ENCODE measurements at regions not wholly inside any gene's neighbourhood (a gene's known extent, or its start where the extent isn't known, plus 50 kb on each side); places are given as distances from the start of the nearest gene placed in this dataset.

DNA sequence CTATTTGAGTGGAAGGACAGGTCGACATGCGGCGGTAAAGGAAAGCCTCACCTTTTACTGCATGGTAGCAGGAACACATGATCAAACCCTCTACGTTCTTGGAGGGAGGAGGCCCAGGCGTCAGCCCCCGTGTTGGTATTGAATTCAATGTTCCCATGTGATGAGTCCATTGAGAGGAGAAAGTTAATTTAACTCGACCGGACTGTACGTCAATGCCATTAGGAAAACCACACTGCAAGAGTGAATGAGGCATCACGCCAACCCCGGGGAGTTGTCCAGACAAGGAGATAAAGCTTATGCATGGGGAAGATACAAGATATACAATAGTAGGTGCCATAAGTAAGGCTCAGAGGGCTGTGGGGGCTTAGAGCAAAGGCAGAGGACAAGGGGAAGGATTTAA is 213.9 kb upstream of the ECI2 start:
- Histone ChIP-seq H3K9me3 (ENCODE audit: insufficient read depth, low read depth, low read length) (no peaks in the 10 kb centered on the region), H3K4me1 (ENCODE audit: insufficient read depth, low read length) (no peaks in the 10 kb centered on the region), H3K27me3 (ENCODE audit: insufficient read depth, low read length) (no peaks in the 10 kb centered on the region), H3K9ac (ENCODE audit: low read depth, low read length) (no peak overlapping the region), H3K4me3 (ENCODE audit: low read length) (no peak overlapping the region), H3K36me3 (ENCODE audit: insufficient read depth, low read depth, low read length) (no peaks in the 10 kb centered on the region), H3K27ac (ENCODE audit: low read length) (no peak overlapping the region)

DNA sequence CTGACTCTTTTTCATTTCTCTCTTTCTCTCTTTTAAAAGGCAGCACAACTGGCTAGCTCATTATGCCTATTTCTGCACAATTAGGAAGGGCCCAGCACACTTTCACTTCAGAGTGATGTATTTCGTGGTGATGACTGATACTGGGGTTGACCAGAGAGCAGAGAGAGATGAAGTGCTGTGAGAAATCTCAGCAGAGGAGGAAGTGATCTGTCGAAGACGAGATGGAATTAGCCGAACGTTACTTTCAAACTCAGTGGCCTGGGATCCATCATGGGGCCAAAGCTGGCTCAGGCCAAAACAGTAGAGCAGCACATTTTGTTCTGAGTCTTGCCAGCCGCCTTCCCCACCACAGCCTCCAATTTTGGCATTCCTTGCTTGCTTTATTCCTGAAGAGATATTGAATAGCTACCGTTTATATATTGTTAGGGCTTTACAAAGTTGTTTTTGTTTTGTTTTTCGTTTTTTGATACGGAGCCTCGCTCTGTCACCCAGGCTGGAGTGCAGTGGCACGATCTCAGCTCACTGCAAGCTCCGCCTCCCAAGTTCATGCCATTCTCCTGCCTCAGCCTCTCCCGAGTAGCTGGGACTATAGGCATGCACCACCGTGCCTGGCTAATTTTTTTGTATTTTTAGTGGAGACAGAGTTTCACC is 213.2 kb upstream of the ECI2 start:
- Histone ChIP-seq H3K36me3 (ENCODE audit: insufficient read depth, low read depth, low read length) (no peaks in the 10 kb centered on the region), H3K27me3 (ENCODE audit: insufficient read depth, low read length) (no peaks in the 10 kb centered on the region), H3K4me1 (ENCODE audit: insufficient read depth, low read length) (no peaks in the 10 kb centered on the region), H3K9ac (ENCODE audit: low read depth, low read length) (no peak overlapping the region), H3K4me3 (ENCODE audit: low read length) (no peak overlapping the region), H3K9me3 (ENCODE audit: insufficient read depth, low read depth, low read length) (no peaks in the 10 kb centered on the region), H3K27ac (ENCODE audit: low read length) (no peak overlapping the region)

DNA sequence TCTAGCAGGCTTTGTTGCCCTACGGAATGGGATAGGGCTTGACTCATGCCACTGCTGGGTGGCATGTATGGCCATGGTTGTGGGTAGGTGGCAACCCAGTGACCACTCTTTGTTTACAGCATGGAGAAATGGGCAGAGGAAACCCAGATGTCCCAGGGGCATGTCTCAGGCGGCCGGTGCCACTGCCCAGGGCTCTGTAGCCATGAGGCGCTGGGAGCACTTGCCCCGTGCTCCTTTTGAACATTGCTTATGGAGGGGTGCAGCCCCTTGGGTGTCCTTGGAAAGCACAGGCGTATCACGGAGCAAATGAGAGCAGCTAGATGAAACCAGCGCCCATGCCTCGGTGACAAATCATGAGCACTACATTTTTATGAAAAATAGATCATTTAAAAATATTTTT is 212.5 kb upstream of the ECI2 start:
- no peaks in the 10 kb centered on the region for H3K4me1 ChIP-seq (ENCODE audit: insufficient read depth, low read length)
- no peak overlapping the region for H3K9ac ChIP-seq (ENCODE audit: low read depth, low read length)
- H3K9me3 ChIP-seq (ENCODE audit: insufficient read depth, low read depth, low read length): no peaks in the 10 kb centered on the region
- no peaks in the 10 kb centered on the region for H3K27me3 ChIP-seq (ENCODE audit: insufficient read depth, low read length)
- H3K36me3 ChIP-seq (ENCODE audit: insufficient read depth, low read depth, low read length): no peaks in the 10 kb centered on the region
- no peak overlapping the region for H3K27ac ChIP-seq (ENCODE audit: low read length)
- no peak overlapping the region for H3K4me3 ChIP-seq (ENCODE audit: low read length)

DNA sequence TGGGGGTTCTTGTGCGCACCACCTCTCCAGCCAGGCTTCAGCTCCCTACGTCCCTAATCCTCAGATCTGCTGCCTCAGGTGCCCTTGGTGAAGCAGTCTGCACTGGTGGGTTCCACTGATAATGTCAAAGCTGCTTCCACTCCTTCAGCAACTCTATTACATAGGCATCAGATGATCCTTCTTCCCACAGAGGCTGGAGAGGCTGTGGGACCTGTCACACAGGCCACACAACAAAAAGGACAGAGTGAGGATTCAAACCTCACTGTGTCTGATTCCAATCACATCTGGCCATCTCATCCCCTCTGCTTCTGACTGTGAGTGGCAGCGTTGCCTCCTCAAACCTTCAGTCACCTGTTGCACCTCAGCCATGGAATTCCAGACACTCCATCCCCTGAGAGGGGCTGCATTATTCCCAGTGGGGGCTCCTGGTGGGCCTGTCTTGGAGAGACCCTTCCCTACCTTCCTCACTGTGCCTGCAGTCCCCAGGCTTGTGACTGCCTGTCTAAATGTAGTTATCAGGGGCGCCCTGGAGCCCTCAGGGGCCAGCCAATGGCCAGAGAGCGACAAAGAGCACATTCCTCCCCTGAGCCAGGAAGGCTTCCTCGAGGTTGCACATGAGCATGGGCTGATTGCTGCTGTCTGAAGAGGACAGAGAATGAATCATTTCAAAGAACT is 211.4 kb upstream of the ECI2 start:
- H3K4me1 ChIP-seq (ENCODE audit: insufficient read depth, low read length): no peaks in the 10 kb centered on the region
- H3K9ac ChIP-seq (ENCODE audit: low read depth, low read length): no peak overlapping the region
- H3K36me3 ChIP-seq (ENCODE audit: insufficient read depth, low read depth, low read length): no peaks in the 10 kb centered on the region
- no peak overlapping the region for H3K4me3 ChIP-seq (ENCODE audit: low read length)
- H3K27me3 ChIP-seq (ENCODE audit: insufficient read depth, low read length): no peaks in the 10 kb centered on the region
- no peak overlapping the region for H3K27ac ChIP-seq (ENCODE audit: low read length)
- H3K9me3 ChIP-seq (ENCODE audit: insufficient read depth, low read depth, low read length): no peaks in the 10 kb centered on the region

DNA sequence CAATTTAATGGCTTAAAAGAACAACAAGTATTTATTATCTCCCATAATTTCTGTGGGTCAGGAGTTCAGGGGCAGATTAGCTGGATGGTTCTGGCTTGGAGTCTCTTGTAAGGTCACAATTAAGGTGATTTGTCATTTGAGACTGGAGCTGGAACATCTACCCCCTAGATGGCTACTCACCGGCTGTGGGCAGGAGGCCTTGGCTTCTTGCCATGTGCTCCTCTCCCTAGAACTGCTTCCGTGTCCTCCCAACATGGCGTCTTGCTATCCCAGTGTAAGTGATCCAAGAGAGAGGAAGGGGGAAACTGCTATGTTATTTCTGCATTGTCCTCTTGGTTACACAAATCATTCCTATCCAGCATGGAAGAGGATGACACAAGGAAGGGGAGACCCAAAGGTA is 210.2 kb upstream of the ECI2 start:
- no peak overlapping the region for H3K4me3 ChIP-seq (ENCODE audit: low read length)
- no peaks in the 10 kb centered on the region for H3K9me3 ChIP-seq (ENCODE audit: insufficient read depth, low read depth, low read length)
- H3K9ac ChIP-seq (ENCODE audit: low read depth, low read length): no peak overlapping the region
- H3K27me3 ChIP-seq (ENCODE audit: insufficient read depth, low read length): no peaks in the 10 kb centered on the region
- no peaks in the 10 kb centered on the region for H3K36me3 ChIP-seq (ENCODE audit: insufficient read depth, low read depth, low read length)
- no peaks in the 10 kb centered on the region for H3K4me1 ChIP-seq (ENCODE audit: insufficient read depth, low read length)
- H3K27ac ChIP-seq (ENCODE audit: low read length): no peak overlapping the region

DNA sequence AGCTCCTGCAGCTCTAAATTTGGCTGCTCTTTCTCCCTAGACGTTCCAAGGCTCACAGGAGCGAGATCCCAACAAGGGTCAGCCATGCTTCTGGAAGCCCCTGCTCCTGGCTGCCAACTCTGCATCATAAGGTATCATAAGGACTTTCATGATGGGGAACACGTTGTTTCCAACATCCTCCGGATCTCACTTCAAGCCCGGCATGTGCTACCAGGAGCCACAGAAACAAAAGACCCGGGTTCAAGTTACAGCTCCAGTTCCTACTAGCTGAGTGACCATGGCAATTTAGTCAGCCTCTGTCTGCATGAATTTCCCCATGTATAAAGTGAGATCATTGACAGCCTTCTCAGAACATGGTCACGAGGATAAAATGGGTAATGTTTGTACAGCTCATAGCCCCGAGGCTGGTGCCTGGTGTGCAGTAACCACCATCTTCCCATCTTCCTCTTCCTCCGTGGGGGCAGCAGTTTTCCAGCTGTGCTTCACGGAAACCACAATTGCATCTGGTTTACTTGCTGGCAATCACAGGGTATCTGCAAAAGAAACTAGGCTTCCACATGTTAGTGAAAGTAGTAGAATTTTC is 209.0 kb upstream of the ECI2 start:
- H3K4me1 ChIP-seq (ENCODE audit: insufficient read depth, low read length): no peaks in the 10 kb centered on the region
- H3K9ac ChIP-seq (ENCODE audit: low read depth, low read length): no peak overlapping the region

DNA sequence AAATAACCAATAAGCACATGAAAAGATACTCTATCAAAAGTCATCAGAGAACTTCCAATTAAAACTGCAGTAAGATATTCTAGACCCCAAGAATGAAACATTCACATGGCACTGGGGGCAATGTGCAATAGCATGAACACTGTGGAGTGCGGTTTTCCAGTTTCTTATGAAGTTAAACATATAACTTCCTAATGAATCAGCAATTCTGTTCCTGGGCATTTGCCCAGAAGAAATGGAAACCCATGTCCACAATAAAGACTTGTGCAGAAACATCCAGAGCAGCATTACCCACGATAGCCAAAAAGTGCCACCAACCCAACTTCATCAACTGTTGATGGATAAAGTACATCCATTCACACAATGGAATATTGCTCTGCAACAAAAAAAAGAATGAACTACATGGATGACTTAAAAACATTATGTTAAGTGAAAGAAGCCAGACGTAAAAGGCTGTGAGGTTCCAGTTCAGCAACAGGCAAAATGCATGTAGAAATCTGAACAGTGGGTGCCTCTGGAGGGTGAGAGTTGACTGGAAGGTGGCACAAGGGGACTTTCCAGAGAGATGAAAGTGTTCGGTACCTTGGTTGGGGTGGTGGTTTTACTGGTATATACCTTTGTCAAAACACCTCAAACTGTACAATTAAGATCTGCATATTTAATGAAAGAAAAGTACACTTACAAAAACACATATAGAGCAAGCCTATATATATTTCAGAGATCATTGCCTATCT is 207.2 kb upstream of the ECI2 start:
- Histone ChIP-seq H3K36me3 (ENCODE audit: insufficient read depth, low read depth, low read length) (no peaks in the 10 kb centered on the region), H3K27me3 (ENCODE audit: insufficient read depth, low read length) (no peaks in the 10 kb centered on the region), H3K4me3 (ENCODE audit: low read length) (no peak overlapping the region), H3K9ac (ENCODE audit: low read depth, low read length) (no peak overlapping the region), H3K4me1 (ENCODE audit: insufficient read depth, low read length) (no peaks in the 10 kb centered on the region), H3K9me3 (ENCODE audit: insufficient read depth, low read depth, low read length) (no peaks in the 10 kb centered on the region), H3K27ac (ENCODE audit: low read length) (no peak overlapping the region)

More for the DNA sequence above, 209.0 kb upstream of the ECI2 start:
- Histone ChIP-seq H3K27ac (ENCODE audit: low read length) (no peak overlapping the region), H3K36me3 (ENCODE audit: insufficient read depth, low read depth, low read length) (no peaks in the 10 kb centered on the region), H3K9me3 (ENCODE audit: insufficient read depth, low read depth, low read length) (no peaks in the 10 kb centered on the region), H3K4me3 (ENCODE audit: low read length) (no peak overlapping the region), H3K27me3 (ENCODE audit: insufficient read depth, low read length) (no peaks in the 10 kb centered on the region)

DNA sequence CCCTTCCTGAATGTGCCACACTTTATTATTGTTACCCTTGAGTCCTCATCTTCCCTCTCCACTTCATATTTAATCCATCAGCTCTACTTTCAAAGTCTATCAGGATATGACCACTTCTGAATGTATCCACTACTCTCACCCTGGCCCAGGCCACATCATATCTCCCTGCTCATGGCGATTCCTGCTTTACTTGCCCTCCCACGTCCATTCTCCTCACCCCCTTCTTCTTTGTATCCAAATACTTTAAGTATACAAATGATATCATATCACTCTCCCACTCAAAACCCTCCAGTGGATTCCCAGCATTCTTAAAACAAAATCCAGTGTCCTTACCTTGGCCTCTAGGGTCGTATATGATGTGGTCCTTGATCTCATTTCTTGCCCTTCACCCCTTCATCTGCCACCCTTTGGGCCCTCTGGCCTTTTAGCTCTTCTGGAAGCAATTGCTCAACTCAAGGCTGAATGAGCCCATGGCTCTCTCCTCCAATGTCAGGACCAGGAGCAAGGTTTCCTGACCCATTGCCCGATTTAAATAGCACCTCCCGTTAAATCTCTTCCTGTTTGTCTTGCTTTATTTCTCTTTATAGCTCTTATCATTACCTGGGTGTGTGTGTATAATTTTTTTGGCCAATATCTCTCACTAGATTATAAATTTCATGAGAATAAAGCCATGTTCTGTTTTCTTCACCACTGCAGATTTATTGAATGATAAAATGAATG is 205.9 kb upstream of the ECI2 start:
- Histone ChIP-seq H3K4me3 (ENCODE audit: low read length) (no peak overlapping the region), H3K9me3 (ENCODE audit: insufficient read depth, low read depth, low read length) (no peaks in the 10 kb centered on the region), H3K9ac (ENCODE audit: low read depth, low read length) (no peak overlapping the region), H3K27me3 (ENCODE audit: insufficient read depth, low read length) (no peaks in the 10 kb centered on the region), H3K4me1 (ENCODE audit: insufficient read depth, low read length) (no peaks in the 10 kb centered on the region), H3K27ac (ENCODE audit: low read length) (no peak overlapping the region), H3K36me3 (ENCODE audit: insufficient read depth, low read depth, low read length) (no peaks in the 10 kb centered on the region)

DNA sequence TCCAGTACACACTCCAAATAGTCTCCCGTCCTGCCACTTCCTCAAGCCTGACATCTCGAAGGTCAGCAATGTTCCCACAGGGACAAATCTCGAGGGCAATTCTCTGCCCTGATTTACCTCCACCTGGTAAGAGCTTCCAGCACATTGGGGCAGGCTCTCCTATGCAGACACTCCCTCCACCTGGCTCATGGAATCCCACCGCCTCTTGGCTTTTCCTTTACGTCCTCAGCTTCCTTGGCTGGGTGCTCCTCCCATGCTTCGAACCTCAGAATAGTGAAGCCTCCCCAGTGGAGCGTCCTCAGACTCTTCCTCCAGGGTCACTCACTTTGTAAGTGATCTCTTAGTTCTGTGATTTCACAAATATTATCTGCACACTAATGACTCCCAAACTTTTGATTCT is 205.2 kb upstream of the ECI2 start:
- Histone ChIP-seq H3K4me3 (ENCODE audit: low read length) (no peak overlapping the region), H3K4me1 (ENCODE audit: insufficient read depth, low read length) (no peaks in the 10 kb centered on the region), H3K9me3 (ENCODE audit: insufficient read depth, low read depth, low read length) (no peaks in the 10 kb centered on the region), H3K9ac (ENCODE audit: low read depth, low read length) (no peak overlapping the region), H3K36me3 (ENCODE audit: insufficient read depth, low read depth, low read length) (no peaks in the 10 kb centered on the region), H3K27me3 (ENCODE audit: insufficient read depth, low read length) (no peaks in the 10 kb centered on the region), H3K27ac (ENCODE audit: low read length) (no peak overlapping the region)

DNA sequence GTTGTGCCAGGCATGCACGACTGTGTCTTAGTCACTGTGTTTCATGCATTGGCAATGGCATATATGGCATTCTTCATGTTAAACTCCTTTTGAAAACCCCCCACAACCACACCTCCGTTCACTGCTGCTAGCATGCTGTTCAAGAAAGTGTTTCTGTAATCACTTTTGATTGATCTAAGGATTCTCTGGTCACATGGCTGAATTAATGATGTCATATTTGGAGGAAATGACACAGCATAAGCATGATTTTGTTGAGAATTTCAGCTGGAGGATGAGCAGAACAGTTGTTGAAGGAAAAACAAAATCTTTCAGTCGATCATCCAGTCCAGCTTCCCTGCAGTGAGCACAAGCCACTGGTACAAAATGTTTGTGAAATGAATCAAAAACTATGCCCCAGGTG is 203.5 kb upstream of the ECI2 start:
- H3K27me3 ChIP-seq (ENCODE audit: insufficient read depth, low read length): no peaks in the 10 kb centered on the region
- no peaks in the 10 kb centered on the region for H3K4me1 ChIP-seq (ENCODE audit: insufficient read depth, low read length)
- no peaks in the 10 kb centered on the region for H3K9me3 ChIP-seq (ENCODE audit: insufficient read depth, low read depth, low read length)
- no peak overlapping the region for H3K27ac ChIP-seq (ENCODE audit: low read length)
- H3K36me3 ChIP-seq (ENCODE audit: insufficient read depth, low read depth, low read length): no peaks in the 10 kb centered on the region
- no peak overlapping the region for H3K9ac ChIP-seq (ENCODE audit: low read depth, low read length)
- H3K4me3 ChIP-seq (ENCODE audit: low read length): no peak overlapping the region

DNA sequence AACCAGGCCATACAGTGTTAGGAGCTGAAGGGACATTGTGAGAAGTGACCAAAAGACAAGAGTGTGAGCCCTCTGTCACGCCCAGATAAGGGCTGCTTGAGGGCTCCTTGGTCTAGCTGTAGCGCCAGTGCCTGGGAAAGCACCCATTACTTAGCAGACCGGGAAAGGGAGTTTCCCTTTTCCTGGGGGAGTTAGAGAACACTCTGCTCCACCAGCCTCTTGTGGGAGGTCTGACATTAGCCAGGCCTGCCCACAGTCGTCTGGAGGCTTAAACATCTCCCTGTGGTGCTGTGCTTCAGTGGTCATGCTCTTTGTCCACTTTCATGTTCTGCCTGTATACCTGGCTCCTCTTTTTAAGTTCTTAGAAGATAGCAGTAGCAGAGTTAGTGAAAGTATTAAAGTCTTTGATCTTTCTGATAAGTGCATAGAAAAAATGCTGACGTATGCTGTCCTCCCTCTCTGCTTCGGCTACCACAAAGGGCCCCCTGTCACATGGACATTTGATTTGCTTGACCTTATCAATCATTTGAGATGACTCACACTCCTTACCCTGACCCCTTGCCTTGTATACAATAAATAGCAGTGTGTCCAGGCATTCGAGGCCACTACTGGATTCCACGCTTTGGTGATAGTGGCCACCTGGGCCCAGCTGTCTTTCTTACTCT is 201.5 kb upstream of the ECI2 start:
- no peak overlapping the region for H3K4me3 ChIP-seq (ENCODE audit: low read length)
- no peak overlapping the region for H3K27ac ChIP-seq (ENCODE audit: low read length)
- no peaks in the 10 kb centered on the region for H3K27me3 ChIP-seq (ENCODE audit: insufficient read depth, low read length)
- H3K4me1 ChIP-seq (ENCODE audit: insufficient read depth, low read length): no peaks in the 10 kb centered on the region
- H3K36me3 ChIP-seq (ENCODE audit: insufficient read depth, low read depth, low read length): no peaks in the 10 kb centered on the region
- no peak overlapping the region for H3K9ac ChIP-seq (ENCODE audit: low read depth, low read length)
- no peaks in the 10 kb centered on the region for H3K9me3 ChIP-seq (ENCODE audit: insufficient read depth, low read depth, low read length)

Data from iPS-20b (cell line).